ENCODE measurements at regions not wholly inside any gene's neighbourhood (a gene's known extent, or its start where the extent isn't known, plus 50 kb on each side); places are given as distances from the start of the nearest gene placed in this dataset.
"Not testable (repeated sequence)": the region's sequence is repeated elsewhere in the genome, so short reads cannot be mapped to it uniquely, and the experiment has no call there.

DNA sequence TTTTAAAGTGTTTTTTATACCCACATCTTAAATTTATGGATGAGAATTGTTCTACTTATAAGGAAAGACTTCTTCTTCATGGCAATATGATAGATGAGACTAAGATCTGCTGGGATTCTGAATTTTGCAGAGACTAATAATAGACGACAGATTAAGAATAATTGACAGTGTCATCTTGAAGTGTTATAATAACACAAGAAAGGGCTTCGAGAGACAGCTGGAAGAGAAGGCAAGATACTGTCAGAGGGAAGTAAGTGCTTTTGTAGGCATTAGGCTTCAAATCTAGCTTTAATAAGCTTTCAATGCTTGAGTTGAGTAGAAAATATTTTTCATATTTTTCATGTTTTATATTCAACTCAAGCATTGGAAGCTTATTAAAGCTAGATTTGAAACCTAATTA is 797.6 kb upstream of the PABPC4L start:
- no peak for DNase-seq

DNA sequence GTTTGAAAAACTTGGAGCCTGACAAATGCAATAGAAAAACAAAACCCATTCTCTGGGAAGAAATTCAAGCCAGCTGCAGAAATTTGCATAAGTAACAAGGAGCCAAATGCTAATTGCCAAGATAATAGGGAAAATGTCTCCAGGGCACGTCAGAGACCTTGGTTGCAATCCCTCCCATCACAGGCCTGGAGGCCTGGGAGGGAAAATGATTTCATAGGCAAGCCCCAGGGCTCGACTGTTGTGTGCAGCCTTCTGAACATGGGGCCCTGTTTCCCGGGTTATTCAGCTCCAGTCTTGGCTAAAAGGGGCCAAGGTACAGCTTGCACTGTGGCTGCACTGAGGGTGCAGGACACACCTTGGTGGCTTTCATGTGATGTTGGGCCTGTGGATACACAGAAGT is 760.4 kb upstream of the PABPC4L start:
- DNase-seq, result no peak

DNA sequence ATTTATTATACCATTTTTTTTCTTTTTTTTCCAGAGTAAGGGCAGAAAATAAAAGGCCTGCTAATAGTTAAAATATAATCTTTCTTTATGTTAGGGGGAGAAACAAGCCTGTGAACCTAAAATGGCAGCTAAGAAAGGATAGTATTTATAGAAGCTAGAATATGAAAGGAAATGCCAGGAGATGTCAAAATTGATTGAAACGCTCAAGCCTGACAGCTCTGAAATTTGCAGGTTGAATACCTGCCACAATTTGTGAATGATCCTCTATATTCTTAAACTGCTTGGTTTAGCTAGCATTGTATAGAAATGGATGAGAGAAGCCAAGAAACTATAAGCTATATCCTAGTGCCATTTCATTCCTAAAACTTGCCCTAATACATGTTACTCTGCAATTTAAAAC is 757.3 kb upstream of the PABPC4L start:
- DNase-seq, result no peak

DNA sequence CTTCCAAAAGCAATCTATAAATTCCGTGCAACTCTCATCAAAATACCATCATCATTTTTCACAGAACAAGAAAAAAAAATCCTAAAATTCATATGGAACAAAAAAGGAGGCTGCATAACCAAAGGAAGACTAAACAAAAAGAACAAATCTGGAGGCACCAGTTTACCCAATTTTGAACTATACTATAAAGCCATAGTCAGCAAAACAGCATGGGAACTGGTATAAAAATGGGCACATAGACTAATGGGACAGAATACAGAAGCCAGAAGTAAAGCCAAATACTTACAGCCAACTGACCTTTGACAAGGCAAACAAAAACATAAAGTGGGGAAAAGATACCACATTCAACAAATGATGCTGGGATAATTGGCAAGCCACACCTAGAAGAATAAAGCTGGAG is 753.5 kb upstream of the PABPC4L start:
- DNase-seq, result no peak

DNA sequence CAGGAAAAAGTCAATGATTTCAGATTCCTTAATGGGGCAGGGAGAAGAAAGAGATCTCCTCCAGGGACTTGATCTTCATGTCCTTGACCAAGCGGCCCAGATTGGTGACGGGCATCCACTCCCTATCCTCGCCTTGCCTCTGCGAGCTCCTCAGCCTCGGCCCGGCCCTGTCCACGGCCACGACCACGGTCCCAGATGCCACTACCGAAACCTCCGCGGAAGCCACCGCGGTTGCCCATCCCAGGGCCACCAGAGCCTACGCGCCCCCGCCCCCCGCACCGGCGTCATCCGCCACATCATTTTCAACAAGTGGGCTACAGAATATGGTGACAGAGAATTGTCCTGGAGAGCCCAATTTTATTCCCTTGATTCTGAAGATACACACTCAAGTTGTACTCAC is 751.2 kb upstream of the PABPC4L start:
- DNase-seq, result no peak

DNA sequence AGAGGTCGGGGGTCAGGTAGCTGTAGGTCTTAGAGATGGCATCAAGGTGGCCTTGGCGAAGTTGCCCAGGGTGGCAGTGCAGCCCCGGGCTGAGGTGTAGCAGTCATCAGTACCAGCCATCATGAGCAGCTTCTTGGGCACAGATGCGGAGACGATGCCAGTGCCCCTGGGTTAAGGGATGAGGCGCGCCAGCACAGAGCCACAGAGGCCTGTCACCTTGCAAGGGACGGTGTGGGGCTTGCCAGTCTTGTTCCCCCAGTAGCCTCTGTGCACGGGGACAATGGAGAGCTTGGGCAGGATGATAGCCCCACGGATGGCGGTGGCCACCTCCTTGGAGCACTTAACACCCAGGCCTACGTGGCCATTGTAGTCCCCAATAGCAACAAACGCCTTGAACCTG is 750.7 kb upstream of the PABPC4L start:
- DNase-seq, result no peak

DNA sequence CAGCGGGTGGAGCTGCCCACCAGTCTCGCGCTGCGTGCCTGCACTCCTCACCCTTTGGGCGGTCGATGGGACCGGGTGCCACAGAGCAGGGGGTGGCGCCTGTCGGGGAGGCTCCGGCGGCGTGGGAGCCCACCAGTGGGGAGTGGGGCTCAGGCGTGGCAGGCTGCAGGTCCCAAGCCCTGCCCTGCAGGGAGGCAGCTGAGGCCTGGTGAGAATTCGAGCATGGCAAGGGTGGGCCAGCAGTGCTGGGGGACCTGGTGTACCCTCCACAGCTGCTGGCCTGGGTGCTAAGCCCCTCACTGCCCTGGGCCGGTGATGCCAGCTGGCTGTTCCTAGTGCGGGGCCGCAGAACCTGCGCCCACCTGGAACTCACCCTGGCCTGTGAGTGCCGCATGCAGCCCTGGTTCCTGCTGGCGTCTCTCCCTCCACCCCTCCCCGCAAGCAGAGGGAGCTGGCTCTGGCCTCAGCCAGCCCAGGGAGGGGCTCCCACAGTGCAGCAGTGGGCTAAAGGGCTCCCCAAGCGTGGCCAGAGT is 746.6 kb upstream of the PABPC4L start:
- no peak for DNase-seq

DNA sequence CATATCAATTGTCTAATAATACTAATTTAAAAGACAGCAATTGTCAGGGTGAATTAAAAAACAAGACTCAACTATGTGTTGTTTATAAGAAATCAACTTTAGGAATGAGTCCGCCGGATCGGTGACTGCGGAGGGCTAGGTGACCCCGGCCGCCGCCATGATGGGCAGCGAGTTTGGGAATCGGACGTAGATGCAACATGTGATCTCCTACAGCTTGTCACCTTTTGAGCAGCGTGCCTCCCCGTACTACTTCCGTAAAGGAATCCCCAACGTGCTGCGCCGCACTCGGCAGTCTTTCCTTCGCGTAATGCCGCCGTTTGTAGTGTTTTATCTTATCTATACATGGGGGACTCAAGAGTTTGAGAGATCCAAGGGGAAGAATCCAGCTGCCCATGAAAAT is 742.5 kb upstream of the PABPC4L start:
- no peak for DNase-seq

DNA sequence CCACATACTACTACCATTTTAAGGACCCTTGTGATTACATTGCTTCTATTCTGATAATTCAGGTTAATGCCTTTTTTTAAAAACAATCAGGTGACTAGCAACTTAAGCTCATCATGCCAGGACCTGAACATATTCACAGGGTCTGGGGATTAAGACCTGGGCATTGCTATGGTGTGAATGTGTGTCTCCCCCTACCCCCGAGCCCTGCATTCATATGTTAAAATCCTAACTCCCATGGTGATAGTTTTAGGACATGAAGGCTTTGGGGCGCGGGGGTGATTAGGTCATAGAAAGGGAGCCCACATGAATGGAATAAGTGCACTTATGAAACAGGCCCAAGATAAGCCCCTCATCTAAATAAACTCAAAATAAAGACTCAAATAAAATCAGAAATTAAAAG is 734.4 kb upstream of the PABPC4L start:
- no peak for DNase-seq

DNA sequence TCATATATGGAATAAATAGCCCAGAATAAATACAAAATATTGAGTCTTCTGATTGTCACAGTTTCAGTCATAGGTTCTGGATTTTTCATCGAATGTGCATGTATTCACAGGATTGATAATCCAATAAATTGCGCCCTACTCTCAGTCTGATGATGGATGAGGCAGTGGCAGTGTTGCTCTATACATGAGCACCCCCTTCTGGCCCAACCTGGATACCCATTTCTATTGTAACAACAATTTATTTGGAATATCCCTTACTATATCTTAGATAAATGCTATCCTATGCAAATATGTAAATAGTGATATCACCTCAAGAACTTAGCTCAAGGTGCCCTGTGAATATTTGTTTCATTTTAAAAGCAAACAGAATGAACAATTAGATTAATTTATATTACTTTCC is 733.7 kb upstream of the PABPC4L start:
- no peak for DNase-seq

DNA sequence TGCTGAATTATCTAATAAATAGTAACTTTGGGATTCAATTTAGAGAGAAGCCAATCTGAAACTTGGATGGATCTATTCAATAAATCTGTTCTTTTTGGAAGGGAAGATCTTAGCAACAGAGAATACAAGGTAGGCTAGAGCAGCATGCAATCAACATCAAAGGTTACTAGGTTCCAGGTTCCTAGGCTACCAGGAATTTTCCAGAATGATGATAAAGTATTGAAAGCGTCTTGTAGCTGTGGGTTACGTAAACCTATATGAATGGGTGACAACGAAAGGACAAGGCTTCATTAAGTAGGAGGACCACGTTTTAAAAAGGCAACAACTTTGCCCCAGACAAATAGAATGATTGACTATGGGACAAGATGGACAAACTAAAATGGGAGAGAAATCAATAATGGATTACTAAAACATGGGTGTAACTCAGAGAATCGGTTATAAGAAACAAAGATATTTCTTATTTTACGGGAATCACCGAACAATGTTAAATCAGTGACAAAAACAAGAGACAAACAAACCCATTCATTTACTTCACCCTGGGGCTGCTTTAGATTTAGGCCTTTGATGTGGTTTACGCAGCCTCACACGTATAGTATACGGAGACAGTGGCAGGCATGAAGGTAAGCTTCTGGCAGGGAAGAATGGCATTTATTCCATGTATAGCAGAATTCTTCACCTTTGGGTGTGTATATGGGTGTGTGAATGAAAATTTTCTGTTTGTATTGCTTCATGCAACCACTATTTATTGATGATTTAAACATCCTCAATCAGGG is 732.6 kb upstream of the PABPC4L start:
- no peak for DNase-seq

DNA sequence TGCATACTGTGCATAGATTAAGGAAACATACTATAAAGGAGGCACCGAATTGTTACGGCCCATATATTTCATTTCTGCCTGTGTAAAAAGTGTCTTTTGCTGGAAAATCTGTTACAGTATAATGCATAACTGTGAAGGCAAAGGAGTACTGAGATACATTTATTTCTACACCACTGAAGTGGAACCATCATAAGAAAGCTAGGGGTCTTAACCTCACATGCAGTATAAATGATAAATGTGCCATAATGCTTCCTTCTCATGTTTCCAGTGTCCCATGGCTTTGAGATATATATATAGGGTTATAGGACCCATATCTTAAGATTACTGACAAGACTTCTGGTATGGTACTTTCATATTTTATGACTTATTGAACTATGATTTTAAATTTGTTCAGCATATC is 713.8 kb upstream of the PABPC4L start:
- DNase-seq, result no peak

DNA sequence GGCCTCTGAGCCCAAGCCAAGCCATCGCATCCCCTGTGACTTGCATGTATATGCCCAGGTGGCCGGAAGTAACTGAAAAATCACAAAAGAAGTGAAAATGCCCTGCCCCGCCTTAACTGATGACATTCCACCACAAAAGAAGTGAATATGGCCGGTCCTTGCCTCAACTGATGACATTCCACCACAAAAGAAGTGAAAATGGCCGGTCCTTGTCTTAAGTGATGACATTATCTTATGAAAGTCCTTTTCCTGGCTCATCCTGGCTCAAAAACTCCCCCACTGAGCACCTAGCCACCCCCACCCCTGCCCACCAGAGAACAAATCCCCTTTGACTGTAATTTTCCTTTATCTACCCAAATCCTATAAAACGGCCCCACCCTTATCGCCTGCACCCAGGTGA is 712.7 kb upstream of the PABPC4L start:
- DNase-seq, result not testable (repeated sequence)

DNA sequence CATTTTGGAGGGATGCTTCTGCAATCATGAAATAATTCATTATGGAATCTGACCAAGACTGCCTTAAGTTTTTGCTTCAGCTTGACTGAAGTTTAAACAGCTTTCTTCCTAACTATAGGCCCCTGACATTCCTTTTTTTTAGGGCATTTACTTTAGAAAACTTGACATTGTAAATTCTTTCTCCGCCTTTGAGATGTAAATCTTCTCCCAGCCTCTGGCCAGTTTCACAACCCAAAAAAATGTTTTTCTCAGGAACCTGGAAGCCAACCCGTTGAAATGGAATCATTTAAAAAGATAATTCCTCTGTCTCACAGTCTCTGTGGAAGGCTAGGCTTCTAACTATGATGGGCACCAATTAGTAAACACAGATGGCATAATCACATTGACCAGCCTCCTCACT is 710.4 kb upstream of the PABPC4L start:
- no peak for DNase-seq

DNA sequence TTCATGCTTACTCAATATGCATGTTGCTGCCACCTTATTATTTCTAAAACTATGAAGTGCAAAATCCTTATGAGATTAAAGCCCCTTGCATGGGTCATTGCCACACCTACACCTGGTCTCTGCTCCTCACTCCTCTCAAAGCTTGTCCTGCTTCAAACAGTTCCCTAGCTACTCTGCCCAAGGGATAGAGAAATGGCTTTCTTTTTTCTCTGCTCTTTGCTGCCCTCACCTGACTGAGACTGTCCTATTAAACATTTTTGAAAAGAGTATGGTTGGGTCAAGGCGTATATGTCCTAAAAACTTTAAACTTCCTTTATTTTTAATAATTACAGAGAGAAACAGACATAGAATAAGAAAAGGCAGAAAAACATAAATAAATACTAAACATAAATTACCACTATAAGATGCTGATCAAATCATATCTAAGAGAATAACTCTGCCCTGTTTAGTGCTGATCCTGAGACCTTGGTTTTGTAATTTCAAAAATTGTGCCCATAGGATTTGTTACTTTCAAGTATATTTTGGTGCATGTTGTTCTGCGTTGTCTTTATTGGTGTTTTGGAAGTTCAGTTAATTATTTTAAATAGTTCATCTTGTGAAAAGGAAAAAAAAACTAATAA is 704.9 kb upstream of the PABPC4L start:
- DNase-seq, result peak; percentile 32

DNA sequence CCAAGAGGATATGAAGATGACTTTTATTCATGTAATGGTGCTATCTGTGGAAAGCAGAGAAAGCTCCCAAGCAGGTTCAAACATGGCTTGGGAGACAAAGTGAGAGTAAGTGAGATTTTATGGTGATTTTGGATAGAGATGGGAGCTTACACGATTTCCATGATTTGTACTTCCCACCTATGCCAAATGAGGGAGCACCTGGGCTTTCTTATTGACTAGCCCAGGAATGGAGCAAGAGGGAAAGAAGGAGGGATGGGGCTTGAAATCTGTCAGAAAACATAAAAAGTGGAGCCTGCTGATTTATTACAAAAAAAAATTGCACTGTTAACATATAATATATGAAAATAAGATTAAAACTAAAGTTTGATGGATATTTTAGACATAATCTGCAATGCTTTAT is 703.5 kb upstream of the PABPC4L start:
- DNase-seq, result no peak

DNA sequence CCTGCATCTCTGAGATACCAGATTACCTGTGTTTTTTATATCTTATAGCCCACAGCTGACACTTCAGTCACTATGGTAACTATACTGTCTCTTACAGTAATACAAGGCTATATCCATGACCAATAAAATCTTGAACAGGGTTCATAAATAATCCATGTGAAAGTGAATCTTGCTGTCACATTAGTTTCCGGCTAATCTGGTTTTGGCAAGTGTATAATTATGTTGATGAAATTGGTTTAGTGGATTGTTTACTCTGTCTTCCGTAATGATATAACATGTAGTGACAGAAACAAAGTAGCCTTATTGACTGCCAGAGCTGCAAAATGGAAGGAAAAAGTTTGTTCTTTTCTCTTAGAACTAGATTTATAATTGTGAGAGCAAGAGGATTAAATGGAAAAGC is 686.6 kb upstream of the PABPC4L start:
- DNase-seq, result peak; percentile 48

DNA sequence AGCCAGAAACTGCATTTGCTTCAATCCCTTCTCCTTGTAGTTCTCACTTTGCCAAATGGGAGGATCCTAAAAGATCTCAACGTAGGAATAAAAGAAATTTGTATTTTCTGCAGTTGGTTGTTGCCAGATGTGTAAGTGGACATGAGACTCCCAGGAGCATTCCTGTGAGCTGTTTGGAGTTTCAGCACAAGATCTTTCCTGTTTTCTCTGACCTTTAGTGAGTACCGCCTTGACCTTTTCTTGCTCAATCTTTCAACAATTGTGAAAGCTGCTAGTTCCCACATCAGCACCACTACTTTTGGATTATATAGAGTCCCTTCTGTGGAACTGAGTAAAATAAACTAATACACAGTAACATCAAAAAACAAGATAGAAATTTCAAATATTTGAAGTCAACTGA is 683.8 kb upstream of the PABPC4L start:
- DNase-seq, result no peak

DNA sequence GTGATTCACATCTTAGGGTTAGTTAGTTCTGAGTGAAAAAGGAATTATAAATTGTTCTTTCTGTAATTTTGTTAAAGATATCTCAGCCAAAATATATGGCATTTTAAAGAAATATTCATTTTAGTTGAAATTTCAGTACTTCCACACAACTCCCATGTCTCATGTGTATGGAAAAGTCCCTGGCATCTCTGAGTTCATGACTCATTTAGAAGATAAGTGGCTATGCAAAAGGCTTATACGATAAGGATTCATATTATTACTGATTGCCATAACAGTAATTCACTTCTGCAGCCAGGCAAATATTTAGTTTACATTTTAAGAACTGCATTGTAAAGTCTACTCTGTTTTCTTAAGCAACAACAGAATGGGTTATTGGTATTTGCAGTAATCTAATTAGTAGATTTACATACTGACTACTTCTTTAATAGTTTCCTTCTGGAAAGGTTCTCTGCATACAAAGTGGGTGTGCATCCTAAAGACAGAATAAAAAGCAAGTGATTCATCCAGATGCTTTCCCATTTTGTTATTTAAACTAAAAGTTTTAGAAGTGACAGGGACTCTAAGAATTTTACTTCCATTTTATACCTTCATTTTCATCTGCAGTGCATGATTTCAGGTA is 682.4 kb upstream of the PABPC4L start:
- no peak for DNase-seq

DNA sequence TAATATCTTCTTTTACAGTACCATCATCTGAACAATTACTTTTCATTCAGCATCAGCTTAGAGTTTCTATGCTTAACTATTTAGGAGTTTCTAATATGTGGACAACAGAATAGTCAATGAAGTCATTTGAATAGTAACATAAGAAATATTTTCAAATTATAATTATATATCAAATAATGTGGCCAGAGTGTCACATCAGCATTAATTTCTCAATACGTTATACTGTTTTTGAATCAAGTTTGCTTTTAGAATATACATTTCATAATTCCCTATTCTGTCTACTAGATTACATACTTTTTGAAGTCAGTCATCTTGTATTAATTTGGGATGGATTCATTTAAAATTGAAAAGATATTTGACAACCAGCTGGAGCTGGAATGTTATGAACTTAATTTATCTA is 677.4 kb upstream of the PABPC4L start:
- no peak for DNase-seq

DNA sequence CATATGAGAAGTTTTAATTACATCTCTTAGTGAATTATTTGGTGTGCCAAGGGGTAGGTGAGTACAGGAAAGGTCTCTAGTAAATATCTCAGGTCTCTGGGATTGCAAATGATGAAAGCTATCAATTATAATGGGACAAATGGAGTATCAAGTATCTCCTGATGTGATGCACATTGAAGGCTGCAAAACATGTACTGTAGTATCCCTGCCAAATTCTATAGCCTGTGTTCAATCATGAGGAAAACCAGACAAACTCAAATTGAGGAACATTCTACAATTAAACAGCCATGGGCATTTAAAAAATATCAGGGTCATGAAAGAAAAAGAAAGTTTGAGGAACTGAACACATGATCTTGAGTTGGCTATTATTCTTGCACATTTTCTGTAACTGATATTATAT is 665.4 kb upstream of the PABPC4L start:
- no peak for DNase-seq

DNA sequence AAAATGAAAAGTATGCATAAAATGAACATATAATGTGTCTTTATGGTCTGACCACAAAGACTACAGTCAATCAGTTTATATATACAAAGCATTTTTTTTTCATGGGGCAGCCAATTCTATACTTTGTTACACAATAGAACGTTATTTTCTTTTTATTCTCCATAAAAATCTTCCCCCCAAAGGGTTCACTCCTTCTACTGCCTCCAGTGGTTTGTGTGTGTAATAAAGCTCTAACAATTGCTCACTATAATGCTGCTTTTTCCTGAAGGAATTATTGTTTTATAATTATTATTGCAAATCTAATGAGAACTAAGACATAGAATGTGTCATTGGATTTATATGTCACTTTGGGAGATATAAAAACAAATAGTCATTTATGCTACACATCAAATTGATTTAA is 664.1 kb upstream of the PABPC4L start:
- DNase-seq, result no peak

DNA sequence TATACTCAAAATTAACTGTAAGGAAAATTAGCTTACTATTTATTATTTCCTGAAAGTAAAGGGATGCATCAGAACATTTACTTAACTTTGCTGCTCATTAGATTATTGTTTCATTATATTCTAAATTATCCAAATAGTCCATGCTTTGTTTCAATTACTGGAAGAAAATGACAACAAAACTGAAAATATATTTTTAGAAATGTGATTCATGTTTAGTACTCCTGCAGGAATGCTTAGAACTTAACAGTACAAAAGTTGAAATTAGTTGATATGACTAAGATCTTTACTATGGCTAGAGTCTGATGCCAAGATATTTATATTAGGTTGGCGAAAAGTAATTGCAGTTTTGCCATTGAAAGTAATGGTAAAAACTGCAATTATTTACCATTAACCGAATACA is 660.5 kb upstream of the PABPC4L start:
- DNase-seq, result no peak

DNA sequence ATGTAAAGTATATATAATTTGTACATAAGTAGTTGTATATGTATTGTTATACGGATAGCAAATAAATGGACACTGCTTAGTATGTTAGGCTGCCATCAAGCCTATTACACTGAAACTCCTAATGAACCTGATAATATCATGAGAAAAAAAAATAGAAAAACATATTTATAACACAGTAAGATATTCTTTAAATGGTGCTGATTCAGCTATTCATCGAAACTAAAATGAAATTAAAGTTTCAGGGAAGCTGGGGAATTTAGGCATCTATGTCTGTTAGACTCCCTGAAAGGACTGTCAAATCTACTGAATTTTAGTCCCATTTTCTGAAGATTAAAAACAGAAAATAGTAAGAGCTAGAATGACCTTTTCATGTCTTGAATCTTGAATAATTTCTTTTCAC is 647.1 kb upstream of the PABPC4L start:
- DNase-seq, result no peak

Measured in NCI-H748 treated with DMSO at 0.1 percent for 48 hours (cell line).